ENCODE measurements at regions not wholly inside any gene's neighbourhood (a gene's known extent, or its start where the extent isn't known, plus 50 kb on each side); places are given as distances from the start of the nearest gene placed in this dataset.

DNA sequence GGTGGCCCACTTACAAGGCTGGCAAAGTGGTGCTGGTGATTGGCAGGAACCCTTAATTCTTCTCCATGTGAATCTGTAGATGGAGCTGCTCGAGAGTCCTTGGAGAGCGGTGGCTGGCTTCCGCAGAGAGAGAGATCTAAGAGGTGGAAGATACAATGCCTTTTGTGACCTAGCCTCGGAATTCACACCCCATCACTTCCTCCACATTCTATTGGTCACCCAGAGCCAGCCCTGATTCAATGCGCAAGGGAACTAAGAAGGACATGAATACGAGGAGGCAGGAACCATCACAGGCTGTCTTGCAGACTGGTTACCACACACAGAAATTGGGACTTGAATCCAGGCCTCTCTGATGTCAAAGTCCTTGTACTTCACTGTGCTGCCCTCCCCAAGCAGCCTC lies 128.9 kb upstream of the PROKR2 start:
- no peak overlapping the region for H3K9ac ChIP-seq (ENCODE audit: low read length)
- no peaks in the 10 kb centered on the region for H3K36me3 ChIP-seq (replicated peaks; ENCODE audit: low read depth, low read length)
- no peaks in the 10 kb centered on the region for H3K9me3 ChIP-seq (ENCODE audit: insufficient read depth, low read length)
- H3K4me1 ChIP-seq (ENCODE audit: low read length): no peaks in the 10 kb centered on the region
- TF ChIP-seq EZH2phosphoT487 (IDR thresholded peaks at IDR 0.05; ENCODE audit: low read depth): no peak
- TF ChIP-seq, protein P1, sequence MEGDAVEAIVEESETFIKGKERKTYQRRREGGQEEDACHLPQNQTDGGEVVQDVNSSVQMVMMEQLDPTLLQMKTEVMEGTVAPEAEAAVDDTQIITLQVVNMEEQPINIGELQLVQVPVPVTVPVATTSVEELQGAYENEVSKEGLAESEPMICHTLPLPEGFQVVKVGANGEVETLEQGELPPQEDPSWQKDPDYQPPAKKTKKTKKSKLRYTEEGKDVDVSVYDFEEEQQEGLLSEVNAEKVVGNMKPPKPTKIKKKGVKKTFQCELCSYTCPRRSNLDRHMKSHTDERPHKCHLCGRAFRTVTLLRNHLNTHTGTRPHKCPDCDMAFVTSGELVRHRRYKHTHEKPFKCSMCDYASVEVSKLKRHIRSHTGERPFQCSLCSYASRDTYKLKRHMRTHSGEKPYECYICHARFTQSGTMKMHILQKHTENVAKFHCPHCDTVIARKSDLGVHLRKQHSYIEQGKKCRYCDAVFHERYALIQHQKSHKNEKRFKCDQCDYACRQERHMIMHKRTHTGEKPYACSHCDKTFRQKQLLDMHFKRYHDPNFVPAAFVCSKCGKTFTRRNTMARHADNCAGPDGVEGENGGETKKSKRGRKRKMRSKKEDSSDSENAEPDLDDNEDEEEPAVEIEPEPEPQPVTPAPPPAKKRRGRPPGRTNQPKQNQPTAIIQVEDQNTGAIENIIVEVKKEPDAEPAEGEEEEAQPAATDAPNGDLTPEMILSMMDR (IDR thresholded peaks at IDR 0.05; ENCODE audit: low read depth, low read length): no peak
- no peaks in the 10 kb centered on the region for H4K20me1 ChIP-seq (ENCODE audit: insufficient read depth, low read length)
- no peak overlapping the region for H3K27ac ChIP-seq (ENCODE audit: low read length)
- peaks cover 65% of the 10 kb centered on the region for H3K27me3 ChIP-seq (ENCODE audit: low read depth, low read length)
- no peak overlapping the region for H3K4me2 ChIP-seq (ENCODE audit: low read length)
- no peak overlapping the region for H3K4me3 ChIP-seq (ENCODE audit: low read length)
- no peak overlapping the region for H2AFZ ChIP-seq (ENCODE audit: low read depth, low read length)
- H3K79me2 ChIP-seq (ENCODE audit: low read length): no peaks in the 10 kb centered on the region

DNA sequence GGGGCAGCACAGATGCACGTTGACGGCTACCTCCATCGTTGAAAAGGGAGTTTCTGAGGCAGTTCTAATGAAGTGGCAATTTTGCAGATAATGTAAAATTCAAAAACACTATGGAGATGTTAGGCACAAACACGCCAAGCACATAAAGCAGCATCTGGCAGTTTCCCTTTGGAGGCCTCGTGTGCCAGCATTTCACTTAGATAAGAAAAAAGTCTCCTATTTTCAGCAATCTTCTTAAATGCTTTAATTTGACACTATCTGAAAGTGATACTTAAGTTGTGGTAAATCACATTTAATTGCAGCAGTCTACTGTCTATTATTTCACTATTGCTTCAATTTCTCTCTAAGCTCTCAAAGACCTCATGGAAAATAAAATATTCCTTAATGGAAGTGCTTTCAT lies 125.3 kb upstream of the PROKR2 start:
- Histone ChIP-seq H3K27me3 (ENCODE audit: low read depth, low read length) (peaks cover 62% of the 10 kb centered on the region), H3K9ac (ENCODE audit: low read length) (no peak overlapping the region), H3K9me3 (ENCODE audit: insufficient read depth, low read length) (no peaks in the 10 kb centered on the region), H4K20me1 (ENCODE audit: insufficient read depth, low read length) (no peaks in the 10 kb centered on the region), H3K36me3 (replicated peaks; ENCODE audit: low read depth, low read length) (no peaks in the 10 kb centered on the region), H3K4me1 (ENCODE audit: low read length) (no peaks in the 10 kb centered on the region), H3K79me2 (ENCODE audit: low read length) (no peaks in the 10 kb centered on the region), H2AFZ (ENCODE audit: low read depth, low read length) (no peak overlapping the region), H3K27ac (ENCODE audit: low read length) (no peak overlapping the region), H3K4me3 (ENCODE audit: low read length) (no peak overlapping the region), H3K4me2 (ENCODE audit: low read length) (no peak overlapping the region)
- TF ChIP-seq, protein P1 (IDR thresholded peaks at IDR 0.05; ENCODE audit: low read depth, low read length): no peak
- no peak for TF ChIP-seq EZH2phosphoT487 (IDR thresholded peaks at IDR 0.05; ENCODE audit: low read depth)

DNA sequence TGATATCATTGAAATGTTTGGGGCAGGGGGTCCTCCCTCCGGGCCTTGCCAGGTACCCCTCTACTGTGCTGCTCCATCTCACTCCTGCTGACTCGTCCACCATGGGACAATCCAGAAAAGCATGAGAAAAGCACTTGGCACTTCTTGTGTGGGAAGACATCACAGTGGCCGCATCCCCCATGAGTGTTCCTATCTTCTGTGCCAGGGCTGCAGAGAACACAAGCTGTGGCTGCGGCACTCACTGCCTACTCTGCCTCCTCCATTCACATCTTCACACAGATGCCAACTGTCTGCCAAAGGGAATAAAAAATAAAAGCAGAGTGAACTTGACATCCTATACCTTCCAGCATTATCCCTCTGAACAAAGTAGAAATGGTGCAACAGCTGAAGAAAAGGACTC lies 117.4 kb upstream of the PROKR2 start:
- Histone ChIP-seq H3K9ac (ENCODE audit: low read length) (no peak overlapping the region), H3K36me3 (replicated peaks; ENCODE audit: low read depth, low read length) (no peaks in the 10 kb centered on the region), H3K27ac (ENCODE audit: low read length) (no peak overlapping the region), H4K20me1 (ENCODE audit: insufficient read depth, low read length) (no peaks in the 10 kb centered on the region), H3K4me2 (ENCODE audit: low read length) (no peak overlapping the region), H3K4me3 (ENCODE audit: low read length) (no peak overlapping the region), H3K79me2 (ENCODE audit: low read length) (no peaks in the 10 kb centered on the region), H2AFZ (ENCODE audit: low read depth, low read length) (no peak overlapping the region), H3K4me1 (ENCODE audit: low read length) (no peaks in the 10 kb centered on the region), H3K27me3 (ENCODE audit: low read depth, low read length) (peaks cover 51% of the 10 kb centered on the region; the same call in 1 of the 2 replicates), H3K9me3 (ENCODE audit: insufficient read depth, low read length) (no peaks in the 10 kb centered on the region)
- TF ChIP-seq, protein P1 (IDR thresholded peaks at IDR 0.05; ENCODE audit: low read depth, low read length): no peak
- TF ChIP-seq EZH2phosphoT487 (IDR thresholded peaks at IDR 0.05; ENCODE audit: low read depth): no peak

DNA sequence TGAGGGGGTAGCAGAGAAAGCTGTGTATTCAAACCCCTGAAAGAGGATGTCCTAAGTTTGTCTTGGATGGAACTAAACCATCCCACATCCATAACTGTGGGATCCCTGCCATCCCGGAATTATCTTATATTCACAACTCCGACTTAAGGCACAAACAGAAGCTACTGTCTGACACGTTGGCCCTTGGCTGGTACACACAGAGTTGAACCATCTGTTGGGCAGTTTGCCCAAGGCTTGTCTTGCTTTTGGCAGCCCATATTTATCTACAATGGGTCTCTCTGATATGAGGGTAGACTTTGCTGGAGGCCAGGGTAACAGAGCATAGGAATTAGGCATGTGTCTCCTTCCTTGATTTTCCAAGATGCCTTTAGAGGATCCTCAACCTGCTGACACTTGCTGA lies 116.6 kb upstream of the PROKR2 start:
- TF ChIP-seq EZH2phosphoT487 (IDR thresholded peaks at IDR 0.05; ENCODE audit: low read depth): no peak
- H4K20me1 ChIP-seq (ENCODE audit: insufficient read depth, low read length): no peaks in the 10 kb centered on the region
- H3K9me3 ChIP-seq (ENCODE audit: insufficient read depth, low read length): no peaks in the 10 kb centered on the region
- no peak overlapping the region for H3K9ac ChIP-seq (ENCODE audit: low read length)
- H3K4me2 ChIP-seq (ENCODE audit: low read length): no peak overlapping the region
- H3K27ac ChIP-seq (ENCODE audit: low read length): no peak overlapping the region
- H2AFZ ChIP-seq (ENCODE audit: low read depth, low read length): no peak overlapping the region
- H3K36me3 ChIP-seq (replicated peaks; ENCODE audit: low read depth, low read length): no peaks in the 10 kb centered on the region
- H3K79me2 ChIP-seq (ENCODE audit: low read length): no peaks in the 10 kb centered on the region
- no peak overlapping the region for H3K4me3 ChIP-seq (ENCODE audit: low read length)
- peaks cover 51% of the 10 kb centered on the region; the same call in 1 of the 2 replicates for H3K27me3 ChIP-seq (ENCODE audit: low read depth, low read length)
- no peaks in the 10 kb centered on the region for H3K4me1 ChIP-seq (ENCODE audit: low read length)

DNA sequence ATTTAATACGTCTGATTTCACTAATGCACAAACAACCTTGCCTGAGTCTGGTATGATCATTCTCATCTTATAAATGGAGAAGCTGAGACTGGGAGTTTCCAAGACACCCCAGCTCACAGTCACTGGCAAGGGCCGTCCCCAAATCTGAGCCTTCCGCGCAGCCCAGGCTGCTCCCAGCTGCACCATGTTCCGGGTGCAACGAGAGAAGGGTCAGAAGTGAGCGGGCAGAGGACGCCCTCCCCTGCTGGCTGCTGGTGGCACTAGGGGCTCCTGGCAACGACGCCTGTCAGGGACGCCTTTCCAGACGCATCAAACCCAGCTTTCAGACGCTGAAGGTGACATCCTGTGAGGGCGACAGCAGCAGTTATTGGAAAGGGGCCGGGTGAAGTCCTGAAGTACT lies 115.3 kb upstream of the PROKR2 start:
- no peaks in the 10 kb centered on the region for H3K79me2 ChIP-seq (ENCODE audit: low read length)
- peaks cover 52% of the 10 kb centered on the region; the same call in 1 of the 2 replicates for H3K27me3 ChIP-seq (ENCODE audit: low read depth, low read length)
- H3K4me1 ChIP-seq (ENCODE audit: low read length): no peaks in the 10 kb centered on the region
- TF ChIP-seq, protein P1 (IDR thresholded peaks at IDR 0.05; ENCODE audit: low read depth, low read length): no peak
- TF ChIP-seq EZH2phosphoT487 (IDR thresholded peaks at IDR 0.05; ENCODE audit: low read depth): no peak
- H3K9me3 ChIP-seq (ENCODE audit: insufficient read depth, low read length): no peaks in the 10 kb centered on the region
- no peak overlapping the region for H3K9ac ChIP-seq (ENCODE audit: low read length)
- H2AFZ ChIP-seq (ENCODE audit: low read depth, low read length): no peak overlapping the region
- H3K36me3 ChIP-seq (replicated peaks; ENCODE audit: low read depth, low read length): no peaks in the 10 kb centered on the region
- H4K20me1 ChIP-seq (ENCODE audit: insufficient read depth, low read length): no peaks in the 10 kb centered on the region
- no peak overlapping the region for H3K4me3 ChIP-seq (ENCODE audit: low read length)
- H3K27ac ChIP-seq (ENCODE audit: low read length): no peak overlapping the region
- H3K4me2 ChIP-seq (ENCODE audit: low read length): no peak overlapping the region

Measured in OCI-LY3 (cell line).